LHCN-M2 (cell line): ENCODE measurements at regions not wholly inside any gene's neighbourhood (a gene's known extent, or its start where the extent isn't known, plus 50 kb on each side); places are given as distances from the start of the nearest gene placed in this dataset.

Experiments
- DNase-seq: peaks from one replicate; pipeline ENCODE4 v3.0.0-alpha.2; 2012; ENCODE audit warnings: low read depth

GRCh38 chr1:101153692-101154091, 83.1 kb upstream of the S1PR1 start:
- no peak for DNase-seq

- DNase-seq: no peak
These were observed 84.2 kb upstream of the S1PR1 start for GRCh38 chr1:101152633-101153032.

GRCh38 chr1:101151286-101151685, 85.5 kb upstream of the S1PR1 start:
- DNase-seq: no peak

- DNase-seq: no peak
These were observed 86.1 kb upstream of the S1PR1 start for GRCh38 chr1:101150670-101151069.

- DNase-seq: no peak
These were observed 86.6 kb upstream of the S1PR1 start for GRCh38 chr1:101150266-101150665.

GRCh38 chr1:101148980-101149379, 87.8 kb upstream of the S1PR1 start:
- DNase-seq: no peak

GRCh38 chr1:101147381-101147780, 89.4 kb upstream of the S1PR1 start:
- no peak for DNase-seq

GRCh38 chr1:101145449-101145820, 91.4 kb upstream of the S1PR1 start:
- no peak for DNase-seq

- DNase-seq: no peak
These were observed 92.0 kb upstream of the S1PR1 start for GRCh38 chr1:101144671-101145448.

- DNase-seq: no peak
These were observed 94.6 kb upstream of the S1PR1 start for GRCh38 chr1:101142244-101142643.

GRCh38 chr1:101141376-101141775, 95.4 kb upstream of the S1PR1 start:
- no peak for DNase-seq

GRCh38 chr1:101139821-101140718, 96.7 kb upstream of the S1PR1 start:
- no peak for DNase-seq

- DNase-seq: no peak
These were observed 97.7 kb upstream of the S1PR1 start for GRCh38 chr1:101139130-101139529.

GRCh38 chr1:101137144-101138126, 99.4 kb upstream of the S1PR1 start:
- DNase-seq: peak; percentile 44

GRCh38 chr1:101136739-101137138, 100.1 kb upstream of the S1PR1 start:
- DNase-seq: peak; percentile 37

GRCh38 chr1:101136271-101136670, 100.5 kb upstream of the S1PR1 start:
- no peak for DNase-seq

GRCh38 chr1:101135526-101135925, 101.3 kb upstream of the S1PR1 start:
- no peak for DNase-seq

GRCh38 chr1:101131239-101131843, 105.5 kb upstream of the S1PR1 start:
- no peak for DNase-seq

GRCh38 chr1:101130673-101131072, 105.1 kb upstream of the DPH5 start:
- DNase-seq: peak; percentile 12

GRCh38 chr1:101128846-101129245, 103.3 kb upstream of the DPH5 start:
- DNase-seq: no peak

GRCh38 chr1:101128211-101128727, 102.7 kb upstream of the DPH5 start:
- DNase-seq: no peak
